MM.1S (cell line): ENCODE measurements at regions not wholly inside any gene's neighbourhood (a gene's known extent, or its start where the extent isn't known, plus 50 kb on each side); places are given as distances from the start of the nearest gene placed in this dataset.

Experiments
- CTCF ChIP-seq: fragments of 300-600 bp; sonication (generic); IDR thresholded peaks from 2 replicates; pipeline ENCODE4 v1.5.1; 2016; ENCODE audit warnings: antibody characterized with exemption, low read length, mixed read lengths
- EZH2 ChIP-seq: fragments of 300-600 bp; sonication (generic); optimal IDR thresholded peaks from 2 replicates; pipeline ENCODE3; 2017; ENCODE audit warnings: low read depth, mild to moderate bottlenecking, antibody characterized with exemption, low read length, mixed read lengths

GRCh38 chr3:164655462-164655861, 422.8 kb downstream of the SI start:
- no peak for TF ChIP-seq CTCF
- TF ChIP-seq EZH2 = no peak
